Gastroesophageal sphincter (tissue), 4 donors: ENCODE measurements at regions not wholly inside any gene's neighbourhood (a gene's known extent, or its start where the extent isn't known, plus 50 kb on each side); places are given as distances from the start of the nearest gene placed in this dataset.

Experiments
- ATAC-seq: fragments of 150-250 bp; one replicate; pipeline ENCODE4 v1.9.1; 2016; ENCODE audit warnings: mild to moderate bottlenecking, moderate library complexity
- H3K27ac ChIP-seq, 4 donors: fragments of 200-600 bp; sonication (generic) in 3 of 4; 1 replicate in 3 of 4; 2 replicates in 1 of 4; pipeline ENCODE4 v1.5.1; 2016 to 2019
- H3K27me3 ChIP-seq: fragments of 200-600 bp; sonication (generic); one replicate; pipeline ENCODE4 v1.5.1; 2019
- H3K36me3 ChIP-seq, 2 donors: fragments of 200-600 bp; sonication (generic); one replicate each; pipeline ENCODE4 v1.5.1; 2019; ENCODE audit warnings: control low read depth in 1 of 2
- H3K4me1 ChIP-seq, 3 donors: fragments of 200-600 bp; sonication (generic); 1 replicate in 2 of 3; 2 replicates in 1 of 3; pipeline ENCODE4 v1.5.1; 2016 to 2019; ENCODE audit warnings: control low read depth in 2 of 3
- H3K4me3 ChIP-seq, 2 donors: fragments of 200-600 bp; sonication (generic); one replicate each; pipeline ENCODE4 v1.5.1; 2019; ENCODE audit warnings: mild to moderate bottlenecking in 1 of 2, moderate library complexity in 1 of 2
- H3K9me3 ChIP-seq, 3 donors: fragments of 200-600 bp; sonication (generic); one replicate each; pipeline ENCODE4 v1.5.1; 2017 to 2019; ENCODE audit warnings: control low read depth in 2 of 3
- CTCF ChIP-seq, 4 experiments: fragments of 200-600 bp in 2 of 4; fragments of 450-650 bp in 2 of 4; sonication (generic) in 1 of 4; IDR thresholded peaks; one replicate each; pipeline ENCODE4 v1.5.1; 2017 to 2019; ENCODE audit warnings: antibody characterized with exemption in 4 of 4, mild to moderate bottlenecking in 2 of 4, moderate library complexity in 2 of 4
- EP300 ChIP-seq: sonication (generic); formaldehyde crosslinking; IDR thresholded peaks from one replicate; pipeline ENCODE4 v1.6.1; 2017; ENCODE audit warnings: antibody characterized with exemption, mild to moderate bottlenecking
- POLR2A ChIP-seq, 2 donors: fragments of 450-650 bp; IDR thresholded peaks; one replicate each; pipeline ENCODE4 v1.6.1; 2017; ENCODE audit warnings: antibody characterized with exemption in 2 of 2, mild to moderate bottlenecking in 2 of 2, moderate library complexity in 1 of 2
- POLR2AphosphoS5 ChIP-seq: sonication (generic); formaldehyde crosslinking; IDR thresholded peaks from one replicate; pipeline ENCODE4 v1.6.1; 2017; ENCODE audit warnings: antibody characterized with exemption
- WGBS, 2 donors: methylation state at CpG; one replicate each; pipeline ENCODE4 v1.1.5; 2018; ENCODE audit warnings: low coverage in 1 of 2; 5-methylcytosine and 5-hydroxymethylcytosine counted together

GRCh38 chr13:28548872-28549271, 53.9 kb upstream of the FLT1 start:
- TF ChIP-seq POLR2A (IDR thresholded peaks at IDR 0.05), result no peak
- 35 to 50% methylated on average over 1 to 2 of the region's 2 CpGs for WGBS, 2 donors
- H3K9me3 ChIP-seq, result peaks cover 0 to 9% (median 0%) of the 10 kb centered on the region in 3 donors
- no peak overlapping the region for H3K27ac ChIP-seq
- H3K4me3 ChIP-seq, result no peak overlapping the region
- H3K36me3 ChIP-seq, result no peaks in the 10 kb centered on the region
- H3K27me3 ChIP-seq, result peaks cover 20% of the 10 kb centered on the region
- ATAC-seq, result no peak
- H3K4me1 ChIP-seq, result no peaks in the 10 kb centered on the region

GRCh38 chr13:28548468-28548867, 53.5 kb upstream of the FLT1 start:
- TF ChIP-seq POLR2A (IDR thresholded peaks at IDR 0.05), result no peak
- TF ChIP-seq POLR2AphosphoS5, result no peak
- no peak for TF ChIP-seq EP300
- no peak for TF ChIP-seq CTCF (IDR thresholded peaks at IDR 0.05)
- WGBS, 2 donors, result 39 to 44% methylated on average over 4 of the region's 4 CpGs
- no peaks in the 10 kb centered on the region for H3K36me3 ChIP-seq

GRCh38 chr13:28545583-28546333, 50.8 kb upstream of the FLT1 start:
- WGBS, 2 donors, result 37 to 56% methylated on average over 5 of the region's 5 CpGs
- no peaks in the 10 kb centered on the region for H3K36me3 ChIP-seq
- ATAC-seq, result no peak
- no peak overlapping the region for H3K27ac ChIP-seq
- peaks cover 24% of the 10 kb centered on the region for H3K27me3 ChIP-seq
- H3K4me3 ChIP-seq, result no peak overlapping the region
- peaks cover 0 to 19% (median 0%) of the 10 kb centered on the region in 3 donors for H3K9me3 ChIP-seq
- H3K4me1 ChIP-seq, result no peaks in the 10 kb centered on the region
- TF ChIP-seq POLR2AphosphoS5, result no peak
- TF ChIP-seq EP300, result no peak
- no peak for TF ChIP-seq CTCF (IDR thresholded peaks at IDR 0.05)
- no peak for TF ChIP-seq POLR2A (IDR thresholded peaks at IDR 0.05)

More at GRCh38 chr13:28548468-28548867, 53.5 kb upstream of the FLT1 start:
- H3K27me3 ChIP-seq, result peaks cover 24% of the 10 kb centered on the region
- H3K27ac ChIP-seq, result no peak overlapping the region
- peaks cover 0 to 13% (median 0%) of the 10 kb centered on the region in 3 donors for H3K9me3 ChIP-seq
- H3K4me1 ChIP-seq, result no peaks in the 10 kb centered on the region
- no peak overlapping the region for H3K4me3 ChIP-seq
- no peak for ATAC-seq
